Cardiac muscle cell (in vitro differentiated cells and primary cell): ENCODE measurements at regions not wholly inside any gene's neighbourhood (a gene's known extent, or its start where the extent isn't known, plus 50 kb on each side); places are given as distances from the start of the nearest gene placed in this dataset.

Source experiments
- DNase-seq, 2 donors: peaks; one replicate each; pipeline versions ENCODE4 v3.0.0 to v3.0.0-alpha.2; 2010 to 2017; ENCODE audit warnings: low read depth in 1 of 2, low spot score in 1 of 2
- H3K27ac ChIP-seq: fragments of 200-600 bp; sonication (generic); 2 replicates; pipeline ENCODE4 v1.5.1; 2016
- H3K27me3 ChIP-seq: fragments of 200-600 bp; sonication (generic); 2 replicates; pipeline ENCODE4 v1.6.0; 2016; ENCODE audit warnings: control low read depth
- H3K36me3 ChIP-seq: fragments of 200-600 bp; sonication (generic); 2 replicates; pipeline ENCODE4 v1.5.1; 2016; ENCODE audit warnings: control low read depth
- H3K4me1 ChIP-seq: fragments of 200-600 bp; sonication (generic); 2 replicates; pipeline ENCODE4 v1.8.1; 2017; ENCODE audit warnings: low read depth, mild to moderate bottlenecking, mixed run types
- H3K4me3 ChIP-seq: fragments of 200-600 bp; sonication (generic); 2 replicates; pipeline ENCODE4 v1.5.1; 2016; ENCODE audit warnings: mild to moderate bottlenecking
- H3K9me3 ChIP-seq: fragments of 200-600 bp; sonication (generic); 2 replicates; pipeline ENCODE4 v1.5.1; 2017; ENCODE audit warnings: low read depth, mild to moderate bottlenecking, control low read depth
- CTCF ChIP-seq: IDR thresholded peaks from 2 replicates; pipeline ENCODE4 v1.5.1; 2012; ENCODE audit warnings: low read depth, mild to moderate bottlenecking, low read length

GRCh38 chr3:31086698-31087097, 192.2 kb upstream of the GADL1 start:
- no peak for DNase-seq
- Histone ChIP-seq H3K4me1 (peaks cover 4% of the 10 kb centered on the region), H3K9me3 (no peaks in the 10 kb centered on the region), H3K27me3 (no peaks in the 10 kb centered on the region), H3K36me3 (no peaks in the 10 kb centered on the region), H3K27ac (no peak overlapping the region), H3K4me3 (no peak overlapping the region)
- no peak for TF ChIP-seq CTCF

- Histone ChIP-seq H3K36me3 (no peaks in the 10 kb centered on the region), H3K4me3 (no peak overlapping the region), H3K4me1 (peaks cover 8% of the 10 kb centered on the region), H3K9me3 (no peaks in the 10 kb centered on the region), H3K27ac (no peak overlapping the region), H3K27me3 (no peaks in the 10 kb centered on the region)
- no peak for DNase-seq
- TF ChIP-seq CTCF, result no peak
These were observed 197.3 kb upstream of the GADL1 start for GRCh38 chr3:31091748-31092147.

- Histone ChIP-seq H3K9me3 (no peaks in the 10 kb centered on the region), H3K27ac (no peak overlapping the region), H3K36me3 (no peaks in the 10 kb centered on the region), H3K27me3 (no peaks in the 10 kb centered on the region), H3K4me3 (no peak overlapping the region), H3K4me1 (peaks cover 8% of the 10 kb centered on the region)
- peak; percentile 6 to 69 for DNase-seq
- no peak for TF ChIP-seq CTCF
These were observed 198.5 kb upstream of the GADL1 start for GRCh38 chr3:31092748-31093589.

- TF ChIP-seq CTCF, result no peak
- DNase-seq, result no peak
- Histone ChIP-seq H3K4me1 (peaks cover 8% of the 10 kb centered on the region), H3K9me3 (no peaks in the 10 kb centered on the region), H3K27ac (no peak overlapping the region), H3K4me3 (no peak overlapping the region), H3K36me3 (no peaks in the 10 kb centered on the region), H3K27me3 (no peaks in the 10 kb centered on the region)
These were observed 199.1 kb upstream of the GADL1 start for GRCh38 chr3:31093606-31094005.

- no peak for DNase-seq
- H3K36me3 ChIP-seq, result no peaks in the 10 kb centered on the region
- no peak for TF ChIP-seq CTCF
These were observed 199.6 kb upstream of the GADL1 start for GRCh38 chr3:31094048-31094447.

More at GRCh38 chr3:31094048-31094447, 199.6 kb upstream of the GADL1 start:
- no peak overlapping the region for H3K27ac ChIP-seq
- peaks cover 8% of the 10 kb centered on the region for H3K4me1 ChIP-seq
- no peaks in the 10 kb centered on the region for H3K27me3 ChIP-seq
- no peaks in the 10 kb centered on the region for H3K9me3 ChIP-seq
- H3K4me3 ChIP-seq, result no peak overlapping the region
